Left ventricle myocardium superior (tissue), 1 donor: ENCODE measurements at regions not wholly inside any gene's neighbourhood (a gene's known extent, or its start where the extent isn't known, plus 50 kb on each side); places are given as distances from the start of the nearest gene placed in this dataset.

ENCODE experiments used
- ATAC-seq: fragments of 200-7000 bp; cut with Tn5 transposase; one replicate; pipeline ENCODE4 v1.9.1; 2020; ENCODE audit warnings: mild to moderate bottlenecking, moderate library complexity
- DNase-seq: peaks from one replicate; pipeline ENCODE4 v3.0.0-alpha.2; 2020
- intact Hi-C: fragments of 100-400 bp; cut with micrococcal nuclease; formaldehyde crosslinking; loops from one replicate; pipeline ENCODE4 v1.11.0; 2022
- donor health status: DM: no; HTN: yes; CAD: no; lungs with severe emphysema.

- intact Hi-C loops, result no loop called here
- no peak for ATAC-seq
- DNase-seq, result no peak
Observed at GRCh38 chr10:78742406-78742729, 326.4 kb upstream of the ZMIZ1 start.

DNA sequence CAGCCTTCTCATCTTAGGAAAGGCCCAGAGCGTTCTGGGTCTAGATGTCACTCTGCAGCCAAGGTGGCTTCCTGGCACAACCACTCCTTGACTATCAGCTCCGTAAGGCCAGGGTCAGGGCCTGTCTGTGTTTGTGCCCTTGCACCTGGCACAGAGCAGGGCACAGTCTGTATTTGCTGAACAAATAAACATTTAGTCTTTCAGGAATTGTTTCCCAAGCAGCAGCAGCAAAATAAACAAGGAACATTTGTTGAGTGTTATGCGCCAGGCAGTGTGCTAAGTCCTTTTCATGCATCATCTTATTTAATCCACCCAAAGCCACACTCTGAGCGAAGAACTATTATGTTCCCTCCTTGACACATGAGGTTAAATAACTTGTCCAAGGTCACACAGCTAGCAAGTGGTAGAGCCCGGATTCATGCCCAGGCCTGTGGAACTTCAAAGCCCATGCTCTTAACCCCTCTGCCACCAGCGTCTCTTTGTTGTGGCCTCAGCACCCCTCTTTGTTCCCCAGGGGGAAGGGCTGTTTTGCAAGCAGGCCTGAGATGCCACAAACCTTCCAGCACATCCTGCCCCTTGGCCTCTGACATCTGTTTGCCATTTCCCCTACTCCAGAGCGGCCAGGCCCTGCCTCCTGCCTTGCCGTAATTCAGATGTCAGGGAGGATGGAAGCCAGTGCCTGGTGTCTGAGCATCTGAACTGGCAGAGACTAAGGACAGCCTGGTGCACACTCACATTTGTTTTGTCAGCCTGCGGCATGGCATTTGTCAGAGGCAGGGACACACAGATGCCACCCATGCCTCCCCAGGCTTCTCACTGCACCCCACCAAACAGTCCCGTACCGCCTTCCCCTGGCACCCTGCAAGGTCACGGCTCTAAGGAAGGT lies 325.8 kb upstream of the ZMIZ1 start:
- peak; percentile 36 for DNase-seq
- ATAC-seq, result peak; percentile 62
- intact Hi-C loops, result no loop called here

DNA sequence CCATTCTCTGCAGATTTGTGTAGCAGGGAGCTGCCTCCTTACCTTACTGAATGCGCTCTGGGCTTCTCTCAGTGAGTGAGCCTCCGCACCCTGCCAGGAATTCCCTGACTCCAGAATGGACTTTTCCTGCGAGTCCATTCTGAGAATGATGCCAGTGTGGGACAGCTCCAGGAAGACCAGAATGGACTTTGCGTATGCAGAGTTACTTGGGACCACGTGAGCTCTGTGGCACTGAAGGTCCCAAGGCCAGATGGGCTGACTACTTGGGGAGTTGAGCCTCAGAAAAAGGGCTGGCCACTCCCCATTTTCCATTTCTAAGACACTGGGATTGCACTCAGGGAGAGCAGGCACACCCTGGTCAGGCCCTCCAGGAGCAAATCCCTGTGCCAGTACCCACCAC lies 324.7 kb upstream of the ZMIZ1 start:
- ATAC-seq, result no peak
- intact Hi-C loops, result no loop called here
- no peak for DNase-seq

DNA sequence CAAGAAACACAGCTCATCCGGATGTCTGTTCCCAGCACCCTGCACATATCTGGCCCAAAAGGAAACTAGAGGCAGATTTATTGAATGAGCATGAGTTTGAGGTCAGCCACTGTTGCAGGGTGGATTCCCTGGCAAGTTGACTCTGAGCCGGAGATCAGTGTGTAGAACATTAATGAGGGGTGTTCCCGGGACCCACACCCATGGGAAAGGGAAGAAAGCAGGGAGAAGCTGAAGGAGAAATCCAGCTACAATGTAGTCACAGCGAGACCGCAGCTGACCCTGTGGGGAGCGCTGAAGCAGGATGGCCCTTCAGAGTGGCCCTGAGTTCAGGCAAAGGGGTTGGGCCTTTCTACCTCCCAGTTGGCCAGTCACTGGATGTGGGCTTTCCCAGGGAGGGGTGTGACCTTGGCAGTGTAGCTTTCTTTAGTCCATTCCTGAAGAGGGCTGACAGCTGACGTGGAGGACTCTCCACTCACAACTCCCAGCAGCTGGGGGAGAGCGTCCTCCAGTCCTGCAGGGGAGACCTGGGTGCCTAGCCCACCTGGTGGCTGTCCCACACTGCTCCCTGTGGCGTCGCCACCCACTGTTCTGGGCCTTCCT lies 324.2 kb upstream of the ZMIZ1 start:
- ATAC-seq (peak; percentile 73), DNase-seq (peak; percentile 55)
- intact Hi-C loops, result no loop called here

GRCh38 chr10:78745441-78745840 lies 323.3 kb upstream of the ZMIZ1 start:
- DNase-seq (peak; percentile 53), ATAC-seq (peak; percentile 55)
- intact Hi-C loops, result no loop called here

- DNase-seq (no peak), ATAC-seq (no peak)
- intact Hi-C loops, result no loop called here
Observed at GRCh38 chr10:78746155-78746763, 322.5 kb upstream of the ZMIZ1 start.

DNA sequence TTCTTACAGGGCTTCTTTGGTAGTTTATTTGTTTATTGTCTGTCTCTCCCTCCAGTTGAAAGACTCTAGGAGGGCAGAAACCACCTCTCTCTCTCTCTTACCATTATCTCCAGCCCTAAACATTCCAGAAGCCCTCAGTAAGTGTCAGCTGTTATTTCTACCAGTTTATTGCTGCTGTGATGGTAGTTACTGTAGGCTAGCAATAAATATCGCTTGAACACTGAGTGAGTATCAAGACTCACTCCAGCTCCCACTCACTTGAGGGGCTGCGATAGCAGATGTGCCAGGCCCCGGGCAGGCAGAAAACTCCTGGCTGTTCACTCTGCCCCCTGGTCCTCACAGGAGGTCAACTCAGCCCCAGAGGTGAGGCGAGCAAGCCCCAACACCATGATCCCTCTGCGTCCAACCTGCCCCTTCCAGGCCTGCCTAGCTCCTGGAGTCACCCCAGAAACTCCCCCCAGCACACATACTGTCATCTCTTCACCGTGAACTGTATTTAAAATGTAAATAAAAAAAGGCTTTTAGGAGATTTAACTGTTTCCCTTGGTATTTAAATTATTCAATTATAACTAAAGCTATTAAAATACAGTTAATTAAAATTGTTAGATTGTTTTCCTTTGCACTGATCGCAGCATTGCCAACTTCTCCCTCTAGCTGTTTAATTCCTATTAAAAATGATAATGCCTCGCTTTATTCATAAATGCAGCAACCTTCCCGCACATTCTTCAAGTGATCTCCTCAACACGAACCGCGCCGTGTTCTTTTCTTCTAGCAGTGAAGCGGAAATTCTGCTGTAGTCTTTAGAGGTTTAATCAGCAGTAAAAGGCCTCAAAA lies 321.1 kb upstream of the ZMIZ1 start:
- ATAC-seq, result no peak
- no peak for DNase-seq
- intact Hi-C loops, result no loop called here

GRCh38 chr10:78748235-78748533 lies 320.6 kb upstream of the ZMIZ1 start:
- ATAC-seq (no peak), DNase-seq (no peak)
- intact Hi-C loops, result no loop called here

DNA sequence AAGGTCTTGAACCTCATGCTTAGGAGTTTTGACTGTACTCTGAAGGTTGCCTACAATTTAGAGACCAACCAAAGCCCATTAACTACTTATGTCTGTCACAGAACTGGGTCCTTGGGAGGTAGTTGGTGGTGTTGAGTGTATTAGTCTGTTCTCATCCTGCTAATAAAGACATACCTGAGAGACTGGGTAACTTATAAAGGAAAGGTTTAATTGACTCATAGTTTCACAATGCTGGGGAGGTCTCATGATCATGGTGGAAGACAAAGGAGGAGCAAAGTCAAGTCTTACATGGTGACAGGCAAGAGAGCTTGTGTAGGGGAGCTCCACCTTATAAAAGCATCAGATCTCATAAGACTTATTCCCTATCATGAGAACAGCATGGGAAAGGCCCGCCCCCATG lies 319.6 kb upstream of the ZMIZ1 start:
- intact Hi-C loops, result no loop called here
- no peak for ATAC-seq
- no peak for DNase-seq

GRCh38 chr10:78749898-78750297 lies 318.9 kb upstream of the ZMIZ1 start:
- ATAC-seq, result no peak
- no peak for DNase-seq
- intact Hi-C loops, result no loop called here

- no peak for ATAC-seq
- DNase-seq, result no peak
- intact Hi-C loops, result no loop called here
Observed at GRCh38 chr10:78750418-78750817, 318.3 kb upstream of the ZMIZ1 start.

- DNase-seq, result no peak
- intact Hi-C loops, result no loop called here
- ATAC-seq, result no peak
Observed at GRCh38 chr10:78751716-78752115, 317.1 kb upstream of the ZMIZ1 start.

DNA sequence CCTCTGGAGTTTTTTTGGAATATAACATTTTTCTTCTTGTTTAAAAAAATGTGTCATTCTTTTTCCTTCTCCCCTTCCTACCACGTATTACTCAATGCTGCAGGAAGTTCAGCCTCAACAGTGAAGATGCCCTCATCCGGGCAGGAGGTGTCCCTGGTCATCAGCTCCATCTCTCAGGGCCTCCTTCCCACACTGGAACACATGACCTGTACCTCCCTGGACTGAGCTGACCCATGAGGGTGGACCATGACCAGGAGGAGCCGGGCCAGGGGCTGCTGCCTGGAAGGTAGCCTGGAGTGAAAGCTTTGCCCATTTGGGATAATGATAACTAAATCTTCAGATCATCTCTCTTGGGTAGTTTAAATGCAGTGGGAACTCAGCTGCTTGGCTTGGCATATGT lies 316.5 kb upstream of the ZMIZ1 start:
- intact Hi-C loops, result no loop called here
- no peak for DNase-seq
- no peak for ATAC-seq

DNA sequence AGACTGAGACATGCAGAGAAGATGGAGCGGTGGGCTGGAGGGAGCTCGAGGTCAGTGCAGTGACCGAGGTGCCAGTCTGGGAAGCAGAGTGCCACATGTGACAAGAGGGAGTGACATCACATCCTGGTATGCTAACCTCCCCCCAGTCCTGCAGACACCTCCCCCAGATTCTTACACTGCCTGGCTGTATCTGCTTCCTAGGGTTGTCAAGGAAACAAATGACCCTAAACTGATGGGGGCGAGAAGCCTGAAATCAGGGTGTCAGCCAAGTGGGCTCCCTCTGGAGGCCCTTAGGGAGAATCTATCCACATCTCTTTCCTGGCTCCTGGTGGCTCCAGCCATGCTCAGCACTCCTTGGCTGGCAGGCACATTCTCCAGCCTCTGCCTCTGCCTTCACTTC lies 316.1 kb upstream of the ZMIZ1 start:
- DNase-seq (no peak), ATAC-seq (no peak)
- intact Hi-C loops, result no loop called here

DNA sequence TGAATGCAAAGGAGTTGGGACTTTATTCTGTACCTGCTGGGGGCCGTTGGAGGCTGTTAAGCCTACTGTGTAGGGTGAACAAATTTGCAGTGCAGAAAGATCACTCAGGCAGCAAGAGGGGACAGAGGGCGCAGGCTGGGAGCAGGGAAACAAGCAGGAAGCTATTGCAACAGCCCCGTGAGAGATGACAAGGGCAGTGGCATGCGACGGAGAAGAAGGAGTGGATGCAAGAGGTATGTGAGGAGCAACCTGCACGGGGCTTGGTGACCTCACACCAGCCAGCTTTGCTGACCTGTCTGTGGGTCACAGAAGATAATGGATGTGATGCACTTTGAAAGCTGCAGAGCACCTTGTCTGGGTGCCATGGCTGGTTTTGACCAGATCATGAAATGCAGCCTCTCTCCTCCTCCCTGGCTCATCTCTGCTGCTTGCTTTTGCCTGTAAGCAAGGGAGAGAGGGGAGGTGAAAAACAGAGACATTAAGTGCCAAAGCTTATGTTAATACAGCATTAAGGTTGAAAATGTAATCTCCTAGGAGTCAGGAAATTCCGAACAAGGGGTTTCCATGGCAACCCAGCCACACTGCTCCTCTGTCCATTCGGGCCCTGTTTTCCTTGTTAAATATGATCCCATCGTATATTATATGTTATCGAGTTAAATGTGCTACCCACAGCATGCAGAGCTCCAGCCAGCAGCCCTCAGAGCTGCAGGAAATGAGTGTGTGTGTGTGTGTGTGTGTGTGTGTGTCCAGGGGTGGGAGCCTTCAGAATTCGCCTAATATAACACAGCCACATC lies 314.3 kb upstream of the ZMIZ1 start:
- DNase-seq (no peak), ATAC-seq (no peak)
- intact Hi-C loops, result no loop called here

DNA sequence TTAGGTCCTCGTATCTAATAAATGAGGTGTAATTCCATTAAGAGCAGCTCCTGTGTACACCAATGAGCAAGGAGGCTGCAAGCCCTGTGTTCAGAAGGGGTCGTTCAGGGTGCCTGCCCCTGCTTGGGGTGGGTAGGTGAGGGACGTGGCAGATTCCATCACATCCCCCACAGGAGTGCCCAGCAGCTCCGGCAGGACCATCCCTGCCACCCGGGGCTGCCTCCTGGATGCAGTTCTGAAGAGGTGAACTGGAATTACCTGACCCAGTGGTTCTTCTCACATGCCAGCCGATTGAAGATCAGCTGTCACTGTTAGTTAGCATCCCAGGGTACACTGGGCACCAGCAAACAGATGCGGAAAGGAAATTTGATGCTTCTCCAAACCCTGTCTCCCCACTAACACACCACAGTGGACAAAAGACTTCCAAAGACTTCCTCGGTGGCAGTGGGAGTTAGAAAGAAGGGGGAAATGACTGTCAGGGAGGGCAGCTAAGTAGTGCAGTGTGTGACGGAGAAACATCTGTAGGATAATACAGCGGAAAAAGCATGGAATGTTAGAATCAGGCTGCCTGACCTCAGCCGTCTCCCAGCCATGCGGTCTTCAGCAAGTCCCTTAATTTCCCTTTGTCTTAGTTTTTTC lies 313.6 kb upstream of the ZMIZ1 start:
- DNase-seq (no peak), ATAC-seq (no peak)
- intact Hi-C loops, result no loop called here

- no peak for DNase-seq
- intact Hi-C loops, result no loop called here
- ATAC-seq, result no peak
Observed at GRCh38 chr10:78755877-78756455, 312.8 kb upstream of the ZMIZ1 start.

DNA sequence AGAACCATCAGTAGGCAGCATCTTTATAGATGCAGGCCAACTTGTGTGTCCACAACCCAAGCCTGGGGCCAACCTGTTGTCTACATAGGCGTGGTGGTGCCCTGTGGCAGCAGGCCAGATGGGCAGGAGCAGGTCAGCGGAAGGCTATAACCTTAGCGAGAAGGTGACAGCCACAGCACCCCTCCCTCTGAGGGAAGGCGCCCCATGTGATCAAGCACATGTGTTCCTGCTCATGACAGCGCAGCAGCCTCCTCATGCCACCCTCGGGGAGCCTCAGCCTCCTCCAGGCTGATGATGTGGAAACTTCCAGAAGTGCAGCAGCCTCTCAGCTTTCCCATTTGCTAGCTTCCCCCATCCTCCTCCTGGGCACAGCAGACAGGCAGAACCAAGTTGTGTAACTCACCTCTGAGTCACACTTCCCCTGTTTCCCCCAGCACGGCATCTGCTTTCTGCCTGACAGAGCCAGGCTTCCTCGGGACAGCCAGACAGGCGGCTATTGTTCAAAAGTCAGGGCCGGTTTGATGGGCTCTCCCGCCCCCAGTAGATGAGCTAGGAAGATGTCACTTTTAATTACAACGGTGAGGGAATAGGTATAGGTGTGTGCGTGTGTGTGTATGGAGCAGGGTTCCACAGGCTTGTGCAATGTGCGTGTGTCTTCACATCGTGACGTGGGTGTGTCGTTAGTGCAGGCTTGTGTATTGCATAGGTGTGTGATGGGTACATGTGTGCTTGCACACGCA lies 312.0 kb upstream of the ZMIZ1 start:
- ATAC-seq, result peak; percentile 93
- DNase-seq, result peak; percentile 72
- intact Hi-C loops, result no loop called here
